Astrocyte (in vitro differentiated cells and primary cell): ENCODE measurements at regions not wholly inside any gene's neighbourhood (a gene's known extent, or its start where the extent isn't known, plus 50 kb on each side); places are given as distances from the start of the nearest gene placed in this dataset.

Source experiments
- CTCF ChIP-seq: IDR thresholded peaks from 2 replicates; pipeline ENCODE4 v1.5.1; 2011; ENCODE audit warnings: low read depth, mild to moderate bottlenecking, inconsistent platforms, low read length, moderate library complexity; ENCODE audit not compliant: insufficient read depth
- EZH2 ChIP-seq: IDR thresholded peaks from 2 replicates; pipeline ENCODE4 v1.6.1; 2012; ENCODE audit warnings: mild to moderate bottlenecking, low read length, inconsistent platforms; ENCODE audit not compliant: insufficient read depth

- no peak for TF ChIP-seq EZH2
- TF ChIP-seq CTCF: no peak
Measured at GRCh38 chr3:56977561-56977889, 82.9 kb upstream of the SPATA12 start.
